NCI-H2107 (cell line): ENCODE measurements at regions not wholly inside any gene's neighbourhood (a gene's known extent, or its start where the extent isn't known, plus 50 kb on each side); places are given as distances from the start of the nearest gene placed in this dataset.

Experiments
- DNase-seq: peaks from one replicate; lab custom pipeline; 2025; lab: John Stamatoyannopoulos, UW

GRCh38 chr5:99724732-99725290, 796.0 kb upstream of the CHD1 start:
- DNase-seq = no peak

DNA sequence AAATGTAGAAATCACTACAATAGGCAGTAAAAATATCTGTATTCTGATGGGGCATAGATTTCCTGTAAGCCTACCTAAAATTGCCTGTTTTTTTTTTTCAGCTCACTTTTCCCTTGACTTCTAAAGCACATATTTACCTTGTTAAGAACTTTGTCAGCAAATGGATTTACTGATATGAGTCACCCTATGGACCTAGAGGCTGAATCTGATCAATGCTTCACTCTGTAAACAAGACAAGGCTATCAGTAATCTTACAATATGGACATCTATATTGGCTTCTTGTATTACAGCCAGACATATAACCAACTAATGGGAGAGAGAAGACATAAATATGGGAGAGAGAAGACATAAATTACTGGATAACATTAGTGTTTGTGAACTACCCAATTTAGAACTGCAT, 792.7 kb upstream of the CHD1 start:
- no peak for DNase-seq

- DNase-seq = no peak
These were observed 787.1 kb upstream of the CHD1 start for GRCh38 chr5:99715921-99716320.

- no peak for DNase-seq
These were observed 777.4 kb upstream of the CHD1 start for GRCh38 chr5:99706160-99706559.

DNA sequence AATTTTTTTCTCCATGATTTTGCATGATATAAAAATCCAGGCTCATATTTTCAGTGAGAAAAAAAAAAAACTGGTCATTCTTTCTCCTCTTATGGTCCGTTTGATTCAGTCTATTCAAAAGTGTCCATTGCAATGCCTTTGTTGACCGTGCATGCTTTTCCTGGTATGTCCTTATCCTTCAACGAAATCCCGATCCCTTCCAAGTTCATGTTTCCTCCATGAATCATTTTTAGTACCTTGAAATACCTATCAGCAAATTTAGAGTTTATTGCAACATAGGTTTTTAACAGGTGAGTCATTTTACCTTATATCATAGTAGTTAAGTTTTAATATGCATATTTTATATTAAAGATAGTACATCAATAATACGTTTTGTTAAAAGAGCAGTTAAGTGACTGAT, 773.8 kb upstream of the CHD1 start:
- DNase-seq = no peak

DNA sequence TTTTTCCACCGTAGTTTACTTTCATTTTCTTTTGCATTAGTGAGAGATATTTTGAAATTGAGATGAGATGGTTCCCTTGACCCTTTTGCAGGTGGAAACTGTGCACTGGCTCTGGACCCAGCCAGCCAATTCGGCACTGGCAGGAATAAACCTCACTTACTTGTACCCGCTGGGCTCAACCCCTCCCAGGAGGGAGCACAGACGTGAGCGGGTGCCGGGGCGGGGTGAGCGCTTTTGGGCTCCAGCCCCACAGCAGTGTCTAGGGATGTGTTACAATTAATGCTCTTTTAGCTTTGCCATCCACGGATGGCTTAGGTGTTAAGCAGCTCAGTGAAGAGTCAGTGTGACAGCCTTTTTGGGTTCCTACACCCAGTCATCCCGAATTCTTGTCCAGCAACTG, 766.1 kb upstream of the CHD1 start:
- no peak for DNase-seq

DNA sequence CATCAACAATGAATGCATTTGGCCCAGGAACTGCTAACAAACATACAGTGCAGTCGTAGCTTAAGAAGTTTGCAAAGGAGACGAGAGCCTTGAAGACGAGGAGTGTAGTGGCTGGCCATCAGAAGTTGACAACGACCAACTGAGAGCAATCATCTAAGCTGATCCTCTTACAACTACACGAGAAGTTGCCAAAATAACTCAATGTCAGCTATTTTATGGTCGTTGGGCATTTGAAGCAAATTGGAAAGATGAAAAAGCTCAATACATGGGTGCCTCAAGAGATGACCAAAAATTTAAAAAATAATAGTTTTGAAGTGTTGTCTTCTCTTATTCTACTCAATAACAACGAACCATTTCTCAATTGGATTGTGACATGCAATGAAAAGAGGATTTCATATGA, 757.7 kb upstream of the CHD1 start:
- no peak for DNase-seq

DNA sequence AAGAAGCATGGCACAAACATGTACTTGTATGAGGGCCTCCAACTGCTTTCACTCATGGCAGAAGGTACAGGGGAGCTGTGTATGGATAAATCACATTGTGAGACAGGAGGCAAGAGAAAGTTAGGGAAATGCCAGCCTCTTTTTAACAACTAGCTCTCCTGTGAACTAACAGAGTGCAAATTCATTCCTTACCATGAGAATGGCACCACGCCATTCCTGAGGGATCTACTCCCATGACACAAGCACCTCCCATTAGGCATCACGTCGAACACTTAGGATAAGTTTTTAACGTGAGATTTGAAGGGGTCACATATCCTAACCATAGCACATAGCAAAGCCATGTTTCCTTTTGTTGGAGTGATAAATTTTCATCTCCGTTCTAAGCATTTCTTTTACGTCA, 747.2 kb upstream of the CHD1 start:
- no peak for DNase-seq

- DNase-seq = no peak
These were observed 745.3 kb upstream of the CHD1 start for GRCh38 chr5:99674101-99674500.

GRCh38 chr5:99664972-99665371, 736.2 kb upstream of the CHD1 start:
- no peak for DNase-seq

GRCh38 chr5:99651298-99651697, 722.5 kb upstream of the CHD1 start:
- no peak for DNase-seq

- no peak for DNase-seq
These were observed 717.3 kb upstream of the CHD1 start for GRCh38 chr5:99646011-99646647.

DNA sequence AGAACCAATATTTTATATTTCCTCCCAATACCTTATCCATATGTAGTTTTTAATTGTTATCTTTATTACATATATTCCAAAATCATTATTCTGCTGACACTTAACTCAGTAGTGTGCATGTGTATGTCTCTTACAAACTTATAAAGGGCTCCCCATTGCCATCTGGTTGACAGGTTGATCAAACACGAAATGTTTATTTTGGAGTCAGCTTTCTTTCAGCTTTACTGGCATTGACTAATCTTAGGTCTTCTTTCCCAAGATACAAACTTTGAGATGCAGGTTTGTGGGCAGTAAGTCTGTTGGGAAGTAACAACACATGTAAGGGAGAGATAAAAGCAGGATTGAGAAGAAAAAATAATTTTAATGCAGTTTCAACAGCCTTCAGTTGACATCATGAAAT, 716.0 kb upstream of the CHD1 start:
- no peak for DNase-seq

GRCh38 chr5:99640646-99641045, 711.8 kb upstream of the CHD1 start:
- DNase-seq = no peak

DNA sequence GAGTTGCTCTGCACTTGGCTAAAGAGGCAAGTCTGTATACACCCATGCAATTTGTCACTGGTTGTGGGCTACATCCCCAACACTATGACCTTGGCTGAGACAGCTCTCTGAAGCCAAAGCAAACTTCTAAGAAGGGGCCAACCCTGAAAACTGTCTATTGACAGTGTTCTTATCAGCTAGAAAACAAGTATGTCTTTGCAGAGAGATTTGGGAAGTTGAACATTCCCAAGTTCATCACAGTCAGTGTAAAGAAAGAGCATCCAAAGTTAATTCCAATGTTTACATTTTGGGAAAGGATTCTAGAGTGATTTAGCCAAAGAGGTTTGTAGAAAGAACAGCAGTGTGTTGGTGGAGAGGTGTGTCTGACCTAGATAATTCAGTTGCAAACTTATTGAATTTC, 711.1 kb upstream of the CHD1 start:
- DNase-seq = no peak

- DNase-seq = no peak
These were observed 707.9 kb upstream of the CHD1 start for GRCh38 chr5:99636663-99637062.

DNA sequence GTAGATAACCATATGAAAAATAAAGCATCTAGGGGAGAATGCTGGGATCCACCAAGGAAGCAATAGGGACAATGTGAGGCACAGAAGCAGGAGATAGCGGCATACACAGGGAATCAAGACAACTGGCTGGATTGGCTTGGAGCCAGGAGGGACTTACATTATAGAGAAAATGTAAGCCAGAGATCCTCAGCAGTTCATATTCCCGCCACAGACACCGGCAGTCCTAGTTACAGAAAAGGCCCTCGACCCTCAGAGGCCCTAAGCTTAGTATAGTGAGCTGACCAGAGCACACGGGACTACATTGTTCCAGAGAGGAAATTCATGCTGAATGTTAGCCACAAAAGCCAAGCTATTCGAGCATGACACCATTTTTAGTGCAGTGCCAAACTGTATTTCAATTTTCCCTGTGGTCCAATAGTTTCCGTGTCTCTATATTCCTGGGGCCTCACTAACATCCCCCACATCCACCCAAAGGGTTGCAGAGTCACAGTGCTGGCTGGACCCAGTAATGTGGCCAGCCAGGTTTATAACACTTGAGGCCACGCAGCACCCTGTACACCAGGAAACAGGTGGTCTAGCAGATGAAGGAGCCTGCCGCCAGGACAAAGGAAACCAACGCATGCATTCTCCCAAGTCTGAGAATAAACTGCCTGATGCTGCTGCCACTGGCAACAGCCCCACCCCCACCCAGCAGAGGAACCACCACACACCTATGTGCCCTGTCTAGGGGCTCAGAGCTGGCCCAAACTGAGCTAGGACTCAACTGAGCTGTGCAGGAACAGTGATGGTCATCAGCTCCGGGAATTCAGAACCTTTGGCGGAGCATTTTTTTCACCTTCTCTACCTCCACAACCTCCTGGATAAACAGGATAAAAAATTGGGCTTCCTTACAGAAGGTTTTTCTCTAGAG, 693.2 kb upstream of the CHD1 start:
- DNase-seq = no peak

- DNase-seq = no peak
These were observed 688.5 kb upstream of the CHD1 start for GRCh38 chr5:99617335-99617734.

- no peak for DNase-seq
These were observed 686.1 kb upstream of the CHD1 start for GRCh38 chr5:99614888-99615287.

DNA sequence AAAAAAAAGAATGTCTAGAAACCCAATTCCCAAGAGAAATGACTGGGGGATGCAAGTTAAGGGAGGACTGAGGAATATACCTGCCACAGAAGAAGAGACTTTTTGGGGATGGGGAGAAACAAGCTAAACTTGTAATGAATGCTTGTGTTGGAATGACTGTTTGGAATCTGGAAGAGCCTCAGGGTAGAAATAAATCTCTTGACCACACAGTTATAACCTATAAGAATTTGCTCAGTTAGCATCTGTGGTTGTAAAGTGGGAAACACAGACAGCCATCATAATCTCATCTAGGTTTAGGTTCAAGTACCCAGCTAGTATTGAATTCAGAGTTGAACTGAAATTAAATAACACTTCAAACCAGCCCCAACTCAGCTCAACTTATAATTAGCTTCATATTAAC, 678.3 kb upstream of the CHD1 start:
- DNase-seq = no peak

DNA sequence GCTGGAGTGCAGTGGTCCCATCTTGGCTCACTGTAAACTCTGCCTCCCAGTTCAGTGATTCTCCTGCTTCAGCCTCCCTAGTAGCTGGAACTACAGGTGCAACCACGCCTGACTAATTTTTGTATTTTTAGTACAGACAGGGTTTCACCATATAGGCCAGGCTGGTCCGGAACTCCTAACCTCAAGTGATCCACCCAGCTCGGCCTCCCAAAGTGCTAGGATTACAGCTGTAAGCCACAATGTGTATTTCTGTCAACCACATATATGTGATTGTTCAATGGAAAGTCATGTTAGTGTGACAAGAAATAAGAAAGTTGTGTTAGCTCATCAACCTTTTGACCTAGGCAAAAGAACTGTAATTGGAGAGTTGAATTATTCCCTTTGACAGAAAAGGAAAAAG, 677.1 kb upstream of the CHD1 start:
- DNase-seq = no peak

- DNase-seq = no peak
These were observed 672.1 kb upstream of the CHD1 start for GRCh38 chr5:99600952-99601351.

GRCh38 chr5:99590806-99591205, 662.0 kb upstream of the CHD1 start:
- no peak for DNase-seq
